ENCODE measurements at regions not wholly inside any gene's neighbourhood (a gene's known extent, or its start where the extent isn't known, plus 50 kb on each side); places are given as distances from the start of the nearest gene placed in this dataset.

DNA sequence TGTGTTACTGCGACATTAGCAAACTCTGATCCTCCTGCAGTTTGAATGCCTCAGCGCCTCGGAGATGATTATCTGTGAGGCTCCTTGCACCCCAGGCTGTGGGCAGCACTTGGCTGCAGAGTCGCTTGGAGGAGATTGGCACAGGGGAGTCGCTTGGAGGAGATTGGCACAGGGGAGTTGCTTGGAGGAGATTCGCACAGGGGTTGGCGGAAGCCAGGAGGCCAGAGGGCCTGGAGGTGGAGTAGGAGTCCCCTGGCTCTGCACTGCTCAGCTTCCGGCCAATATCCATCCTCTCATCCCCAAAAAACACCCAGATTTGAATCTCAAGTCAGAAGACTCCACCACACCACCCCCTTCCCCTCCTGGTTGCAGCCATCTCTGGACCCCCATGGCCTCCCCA lies 192.6 kb upstream of the NECTIN1 start:
- DNase-seq (no peak), ATAC-seq (ENCODE audit: insufficient read depth, low FRiP score) (no peak)
- peaks cover 0 to 11% (median 0%) of the 10 kb centered on the region in 3 donors for H3K27me3 ChIP-seq (ENCODE audit: control insufficient read depth in 3 of 3, insufficient read depth in 3 of 3, low read length in 2 of 3)
- H3K36me3 ChIP-seq (ENCODE audit: control insufficient read depth in 4 of 4, insufficient read depth in 4 of 4, low read length in 4 of 4): no peaks in the 10 kb centered on the region
- H3K9me3 ChIP-seq (ENCODE audit: control insufficient read depth in 4 of 4, insufficient read depth in 3 of 4, low read length in 3 of 4): no peaks in the 10 kb centered on the region
- 90 to 91% methylated on average over 8 of the region's 8 CpGs for WGBS, 2 donors
- H3K9ac ChIP-seq (ENCODE audit: insufficient read depth in 1 of 2, low read length in 2 of 2): no peak overlapping the region
- H3K4me1 ChIP-seq (ENCODE audit: control insufficient read depth in 5 of 5, insufficient read depth in 5 of 5, low read length in 5 of 5): no peaks in the 10 kb centered on the region
- no peak overlapping the region for H3K4me3 ChIP-seq
- TF ChIP-seq, protein P1, sequence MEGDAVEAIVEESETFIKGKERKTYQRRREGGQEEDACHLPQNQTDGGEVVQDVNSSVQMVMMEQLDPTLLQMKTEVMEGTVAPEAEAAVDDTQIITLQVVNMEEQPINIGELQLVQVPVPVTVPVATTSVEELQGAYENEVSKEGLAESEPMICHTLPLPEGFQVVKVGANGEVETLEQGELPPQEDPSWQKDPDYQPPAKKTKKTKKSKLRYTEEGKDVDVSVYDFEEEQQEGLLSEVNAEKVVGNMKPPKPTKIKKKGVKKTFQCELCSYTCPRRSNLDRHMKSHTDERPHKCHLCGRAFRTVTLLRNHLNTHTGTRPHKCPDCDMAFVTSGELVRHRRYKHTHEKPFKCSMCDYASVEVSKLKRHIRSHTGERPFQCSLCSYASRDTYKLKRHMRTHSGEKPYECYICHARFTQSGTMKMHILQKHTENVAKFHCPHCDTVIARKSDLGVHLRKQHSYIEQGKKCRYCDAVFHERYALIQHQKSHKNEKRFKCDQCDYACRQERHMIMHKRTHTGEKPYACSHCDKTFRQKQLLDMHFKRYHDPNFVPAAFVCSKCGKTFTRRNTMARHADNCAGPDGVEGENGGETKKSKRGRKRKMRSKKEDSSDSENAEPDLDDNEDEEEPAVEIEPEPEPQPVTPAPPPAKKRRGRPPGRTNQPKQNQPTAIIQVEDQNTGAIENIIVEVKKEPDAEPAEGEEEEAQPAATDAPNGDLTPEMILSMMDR (IDR thresholded peaks at IDR 0.05; ENCODE audit: control extremely low read depth, extremely low read depth): no peak
- no peak overlapping the region for H3K27ac ChIP-seq (ENCODE audit: low read depth in 1 of 2, low read length in 1 of 2)

DNA sequence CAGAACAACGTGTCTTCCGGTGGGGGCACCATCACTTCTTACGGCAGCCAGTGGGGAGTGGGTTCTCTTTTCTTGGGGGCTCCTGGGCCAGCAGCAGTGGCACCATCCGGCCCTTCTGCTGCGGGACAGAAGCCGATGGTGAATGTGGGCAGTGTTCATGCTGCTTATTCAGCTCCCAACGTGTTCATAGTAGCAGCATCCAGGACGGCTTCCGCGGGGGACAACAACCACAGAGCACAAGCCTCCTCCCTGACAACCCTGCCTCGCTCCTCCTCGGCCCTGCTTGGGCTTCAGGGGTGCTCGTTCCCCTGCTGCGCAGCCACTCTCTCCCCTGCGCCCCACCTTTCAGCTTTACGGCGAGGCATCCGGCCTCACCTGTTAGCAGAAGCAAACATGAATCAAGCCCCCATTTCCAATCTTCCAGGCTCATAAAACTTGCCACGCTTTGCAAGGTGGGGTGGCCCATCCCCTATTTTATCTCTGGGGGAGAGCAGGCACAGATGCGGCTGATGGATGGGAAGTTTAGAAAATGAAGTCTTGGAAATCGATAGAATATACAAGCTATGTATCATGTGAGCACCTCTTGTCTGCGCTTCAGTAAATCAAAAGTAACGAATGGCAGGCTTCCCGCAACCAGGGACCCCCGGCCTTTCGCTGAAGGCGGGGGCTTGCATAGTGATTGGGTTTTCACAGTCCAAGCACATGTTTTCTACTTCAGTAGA lies 191.8 kb upstream of the NECTIN1 start:
- no peak overlapping the region for H3K4me3 ChIP-seq
- ATAC-seq (ENCODE audit: insufficient read depth, low FRiP score): no peak
- no peaks in the 10 kb centered on the region for H3K9me3 ChIP-seq (ENCODE audit: control insufficient read depth in 4 of 4, insufficient read depth in 3 of 4, low read length in 3 of 4)
- no peak overlapping the region for H3K9ac ChIP-seq (ENCODE audit: insufficient read depth in 1 of 2, low read length in 2 of 2)
- H3K27ac ChIP-seq (ENCODE audit: low read depth in 1 of 2, low read length in 1 of 2): no peak overlapping the region
- no peaks in the 10 kb centered on the region for H3K36me3 ChIP-seq (ENCODE audit: control insufficient read depth in 4 of 4, insufficient read depth in 4 of 4, low read length in 4 of 4)
- TF ChIP-seq, protein P1 (IDR thresholded peaks at IDR 0.05; ENCODE audit: control extremely low read depth, extremely low read depth): no peak
- H3K27me3 ChIP-seq (ENCODE audit: control insufficient read depth in 3 of 3, insufficient read depth in 3 of 3, low read length in 2 of 3): peaks cover 0 to 11% (median 0%) of the 10 kb centered on the region in 3 donors
- no peak for DNase-seq
- no peaks in the 10 kb centered on the region for H3K4me1 ChIP-seq (ENCODE audit: control insufficient read depth in 5 of 5, insufficient read depth in 5 of 5, low read length in 5 of 5)
- WGBS, 2 donors: 84 to 86% methylated on average over 27 of the region's 27 CpGs

DNA sequence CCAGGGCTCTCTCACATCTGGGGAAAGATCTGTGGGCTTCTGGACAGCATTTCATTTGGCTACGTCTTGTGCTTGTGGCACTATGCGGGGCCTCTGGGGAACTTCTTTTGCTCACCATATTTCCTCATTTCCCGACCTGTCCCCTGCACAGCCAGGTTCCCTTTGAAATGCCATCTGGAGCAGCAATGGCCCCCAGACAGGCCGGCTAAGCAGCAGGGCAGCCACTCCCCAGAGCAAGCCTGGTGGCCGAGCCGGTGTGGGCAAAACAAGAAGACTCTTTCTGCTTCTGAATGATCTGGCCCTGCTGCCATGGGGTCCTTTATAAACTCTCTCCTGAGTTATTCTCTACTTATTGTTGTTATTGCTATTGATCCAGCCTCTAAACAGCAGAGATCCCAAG lies 190.7 kb upstream of the NECTIN1 start:
- Histone ChIP-seq H3K27ac (ENCODE audit: low read depth in 1 of 2, low read length in 1 of 2) (no peak overlapping the region), H3K4me1 (ENCODE audit: control insufficient read depth in 5 of 5, insufficient read depth in 5 of 5, low read length in 5 of 5) (no peaks in the 10 kb centered on the region), H3K36me3 (ENCODE audit: control insufficient read depth in 4 of 4, insufficient read depth in 4 of 4, low read length in 4 of 4) (no peaks in the 10 kb centered on the region), H3K27me3 (ENCODE audit: control insufficient read depth in 3 of 3, insufficient read depth in 3 of 3, low read length in 2 of 3) (peaks cover 0 to 11% (median 0%) of the 10 kb centered on the region in 3 donors), H3K9me3 (ENCODE audit: control insufficient read depth in 4 of 4, insufficient read depth in 3 of 4, low read length in 3 of 4) (no peaks in the 10 kb centered on the region), H3K9ac (ENCODE audit: insufficient read depth in 1 of 2, low read length in 2 of 2) (no peak overlapping the region), H3K4me3 (no peak overlapping the region)
- 50 to 60% methylated on average over 6 of the region's 6 CpGs for WGBS, 2 donors
- ATAC-seq (ENCODE audit: insufficient read depth, low FRiP score): no peak
- TF ChIP-seq, protein P1 (IDR thresholded peaks at IDR 0.05; ENCODE audit: control extremely low read depth, extremely low read depth): no peak
- no peak for DNase-seq

DNA sequence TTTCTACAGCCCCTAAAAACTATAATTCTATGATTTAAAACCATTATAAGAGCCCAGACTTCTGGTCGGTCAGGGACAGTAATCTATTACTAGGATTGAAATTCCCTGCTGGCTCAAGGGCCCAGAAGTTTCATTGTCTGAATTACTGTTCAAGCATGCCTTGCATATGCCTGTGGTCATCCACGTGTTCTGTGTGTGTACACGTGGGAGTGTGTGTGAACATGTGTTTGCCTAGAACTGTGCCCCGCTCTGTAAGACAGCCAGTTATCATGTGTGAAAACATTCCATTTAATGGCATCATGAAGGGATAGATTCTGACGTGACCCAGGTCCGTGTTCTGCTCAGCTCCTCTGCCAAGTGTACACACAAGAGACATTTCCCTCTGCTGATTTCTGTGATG lies 189.3 kb upstream of the NECTIN1 start:
- Histone ChIP-seq H3K36me3 (ENCODE audit: control insufficient read depth in 4 of 4, insufficient read depth in 4 of 4, low read length in 4 of 4) (no peaks in the 10 kb centered on the region), H3K4me3 (no peak overlapping the region), H3K9ac (ENCODE audit: insufficient read depth in 1 of 2, low read length in 2 of 2) (no peak overlapping the region), H3K9me3 (ENCODE audit: control insufficient read depth in 4 of 4, insufficient read depth in 3 of 4, low read length in 3 of 4) (no peaks in the 10 kb centered on the region), H3K27ac (ENCODE audit: low read depth in 1 of 2, low read length in 1 of 2) (no peak overlapping the region), H3K4me1 (ENCODE audit: control insufficient read depth in 5 of 5, insufficient read depth in 5 of 5, low read length in 5 of 5) (no peaks in the 10 kb centered on the region), H3K27me3 (ENCODE audit: control insufficient read depth in 3 of 3, insufficient read depth in 3 of 3, low read length in 2 of 3) (peaks cover 0 to 11% (median 0%) of the 10 kb centered on the region in 3 donors)
- TF ChIP-seq, protein P1 (IDR thresholded peaks at IDR 0.05; ENCODE audit: control extremely low read depth, extremely low read depth): no peak
- 54 to 76% methylated on average over 6 of the region's 6 CpGs for WGBS, 2 donors
- ATAC-seq (ENCODE audit: insufficient read depth, low FRiP score): no peak
- no peak for DNase-seq

All from lung (tissue), 11 donors.